GM21360 (cell line): ENCODE measurements at regions not wholly inside any gene's neighbourhood (a gene's known extent, or its start where the extent isn't known, plus 50 kb on each side); places are given as distances from the start of the nearest gene placed in this dataset.

Experiments used
- ATAC-seq: cut with Tn5 transposase; IDR thresholded peaks from one replicate; pipeline ENCODE4 v1.9.1; 2021; ENCODE audit warnings: mild to moderate bottlenecking, moderate library complexity; ENCODE audit not compliant: unreplicated experiment

DNA sequence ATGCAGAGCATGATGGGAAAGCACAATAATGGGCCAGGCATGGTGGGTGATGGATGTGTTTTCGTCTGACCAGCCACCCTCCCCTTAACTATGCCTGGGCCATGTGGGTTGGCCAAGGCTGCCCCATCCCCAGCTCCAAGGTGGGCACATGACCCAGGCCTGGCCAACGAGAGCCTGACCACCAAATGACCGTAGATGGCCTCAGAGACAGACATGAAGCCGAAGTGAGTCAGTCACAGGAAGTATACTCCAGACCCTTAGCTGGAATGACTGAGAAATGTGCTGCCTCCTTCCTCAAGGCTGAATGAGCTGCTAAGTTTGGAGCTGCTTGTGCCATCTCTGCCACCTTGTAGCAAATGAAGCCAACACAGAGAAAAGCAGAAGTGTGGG, 233.6 kb downstream of the BCL11B start:
- no peak for ATAC-seq

GRCh38 chr14:99039331-99040041, 232.5 kb downstream of the BCL11B start:
- no peak for ATAC-seq

DNA sequence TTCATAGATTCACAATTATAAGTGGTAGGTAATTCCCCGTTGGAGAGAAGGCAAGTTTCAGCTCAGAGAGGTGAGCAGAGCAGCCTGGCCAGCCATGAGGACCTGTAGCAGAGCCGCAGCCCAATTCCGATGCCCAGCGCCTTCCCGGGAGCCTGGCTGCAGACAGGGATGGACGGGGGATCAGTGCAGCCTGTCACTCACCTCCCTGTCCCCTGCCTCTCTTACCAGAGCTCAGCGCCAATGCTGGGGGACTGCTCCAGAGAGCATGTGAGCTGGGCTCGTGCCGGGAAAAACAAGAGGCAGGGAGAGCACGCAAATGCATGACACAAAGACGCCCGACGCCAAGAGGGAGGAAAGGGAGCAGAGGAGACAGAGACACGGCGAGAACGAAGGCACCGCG, 231.9 kb downstream of the BCL11B start:
- no peak for ATAC-seq

GRCh38 chr14:99040711-99041110, 231.3 kb downstream of the BCL11B start:
- ATAC-seq, result no peak

DNA sequence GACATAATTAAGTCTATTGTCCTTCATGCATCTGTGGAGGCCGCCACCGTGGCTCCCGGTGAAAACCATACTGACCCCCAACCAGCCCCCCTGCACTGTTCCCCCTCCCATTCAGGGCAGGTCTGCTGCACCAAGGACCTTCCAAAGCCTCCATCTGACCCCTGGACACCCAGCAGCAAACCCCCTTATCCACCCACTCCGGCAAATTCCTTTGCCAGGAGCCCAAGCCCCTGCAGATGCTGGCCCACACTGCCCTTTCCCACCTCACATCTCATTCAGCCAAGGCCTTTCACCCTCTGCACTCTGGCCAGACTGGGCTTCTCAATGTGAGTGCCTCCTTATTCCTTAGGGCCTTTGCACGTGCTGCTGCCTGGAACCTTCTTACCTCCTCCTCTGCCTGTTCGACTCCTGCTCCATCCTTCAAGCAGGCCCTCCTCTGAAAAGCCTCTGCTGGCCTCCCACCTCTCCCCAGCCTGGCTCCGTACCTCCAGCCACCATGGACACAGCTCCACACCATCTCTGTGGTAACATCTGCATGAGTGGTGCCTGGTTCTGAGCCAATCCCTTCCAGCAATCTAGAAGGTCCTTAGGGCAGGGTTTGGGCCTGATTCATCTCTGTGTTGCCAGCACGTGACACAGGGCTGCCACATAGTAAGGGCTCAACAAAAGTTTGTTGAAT, 230.7 kb downstream of the BCL11B start:
- ATAC-seq, result no peak

DNA sequence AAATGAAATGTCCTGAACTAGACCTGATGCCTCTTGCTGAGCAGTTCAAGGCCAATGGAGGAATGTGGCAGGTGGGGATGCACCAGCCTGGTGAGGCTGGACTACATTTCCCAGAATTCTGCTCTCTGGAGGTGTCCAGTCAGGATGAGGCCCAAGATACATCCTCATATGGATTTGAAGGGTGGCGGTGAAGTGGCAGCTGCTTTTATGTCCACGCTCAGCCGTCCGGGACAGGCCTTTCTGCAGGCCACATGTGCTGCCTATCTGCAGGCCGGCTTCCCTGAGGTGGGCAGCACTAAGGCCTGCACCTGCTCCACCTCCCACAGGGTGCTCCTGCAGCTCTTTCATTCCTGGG, 230.2 kb downstream of the BCL11B start:
- ATAC-seq, result no peak

DNA sequence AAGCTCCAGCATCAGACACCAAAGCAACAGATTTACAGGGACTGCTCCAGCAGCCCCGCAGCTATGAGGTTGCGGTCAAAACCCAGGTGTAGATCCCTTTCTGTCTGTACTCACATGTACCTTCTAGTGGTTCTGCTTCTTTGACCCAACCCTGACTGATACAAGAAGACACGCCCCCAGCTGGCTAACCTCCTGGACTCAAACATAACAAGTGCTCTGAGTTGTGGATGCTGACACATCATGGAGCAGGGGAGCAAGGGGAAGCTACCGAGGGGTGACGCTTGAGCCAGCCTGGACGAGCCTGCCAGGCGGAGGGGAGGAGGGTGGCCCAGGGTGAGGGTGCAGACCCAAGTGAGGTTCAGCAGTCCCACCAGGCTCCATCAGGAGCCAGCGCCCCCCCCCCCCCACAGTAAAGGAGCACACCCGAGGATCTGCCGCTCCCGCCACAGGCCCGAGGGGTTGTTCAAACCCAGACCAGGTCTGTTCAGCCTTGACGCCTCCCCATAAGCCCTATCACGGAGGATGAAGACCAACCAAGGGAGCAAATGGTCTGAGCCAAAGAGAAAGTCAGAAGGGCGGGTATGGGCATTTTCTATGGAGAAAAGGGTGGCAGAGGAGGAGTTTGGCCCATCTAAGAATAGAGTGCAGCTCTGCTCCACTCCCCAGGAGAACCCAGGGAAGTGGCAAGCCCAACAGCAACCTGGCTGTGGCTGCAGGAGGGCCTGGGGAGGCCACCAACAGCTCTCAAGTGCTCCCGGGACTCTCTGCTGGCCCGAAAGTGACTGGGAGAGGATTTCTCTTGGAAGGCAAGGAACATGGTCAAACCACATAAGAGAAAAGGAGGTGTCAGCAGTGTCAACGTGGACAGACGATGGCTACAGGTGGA, 229.4 kb downstream of the BCL11B start:
- no peak for ATAC-seq

GRCh38 chr14:99043267-99043615, 228.8 kb downstream of the BCL11B start:
- ATAC-seq, result no peak

DNA sequence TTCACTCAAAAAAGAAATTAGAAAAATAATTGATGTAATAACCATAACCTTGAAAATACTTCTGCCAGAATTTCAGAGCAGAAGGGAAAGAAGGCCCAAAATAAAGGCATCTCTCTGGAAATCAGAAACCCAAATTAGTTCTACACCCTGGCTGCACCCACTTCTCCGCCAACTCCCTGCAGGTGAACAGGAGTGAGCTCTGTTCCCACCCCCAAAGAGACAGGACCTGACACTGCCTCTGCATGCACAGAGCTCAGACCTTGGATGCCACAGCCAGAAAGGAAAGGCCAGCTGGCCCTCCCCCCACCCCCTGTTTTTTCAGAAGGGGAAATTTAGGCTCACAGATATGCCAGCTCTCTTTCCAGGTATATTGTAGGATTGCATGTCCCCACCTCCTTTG, 228.2 kb downstream of the BCL11B start:
- ATAC-seq, result no peak

DNA sequence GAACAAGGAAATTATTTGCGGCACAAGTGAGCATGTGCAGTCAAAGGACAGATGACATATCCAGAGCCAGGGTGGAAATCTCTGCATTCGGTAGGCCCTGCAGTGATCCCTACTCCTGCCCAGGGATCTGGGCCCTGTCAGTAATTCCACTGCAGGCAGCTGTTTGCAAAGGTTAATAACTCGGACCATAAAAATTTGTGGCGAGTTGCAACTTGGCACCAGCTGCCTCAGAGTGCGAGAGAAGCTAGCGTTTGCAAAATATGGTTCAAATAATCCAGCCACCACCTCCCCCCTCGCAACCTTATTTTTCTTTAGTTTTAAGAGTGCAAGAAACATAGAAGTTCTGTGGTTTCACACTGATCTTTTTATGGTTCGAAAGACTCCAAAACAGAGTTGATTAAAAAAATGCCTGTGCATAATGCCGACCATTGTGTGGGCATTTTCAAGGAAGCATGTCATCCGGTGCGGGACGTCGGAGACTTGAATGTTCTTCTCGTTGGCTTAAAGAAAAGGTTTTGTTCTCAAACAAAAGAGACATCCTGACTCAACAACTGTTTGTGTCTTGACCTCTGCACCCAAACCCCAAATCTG, 224.5 kb downstream of the BCL11B start:
- no peak for ATAC-seq

DNA sequence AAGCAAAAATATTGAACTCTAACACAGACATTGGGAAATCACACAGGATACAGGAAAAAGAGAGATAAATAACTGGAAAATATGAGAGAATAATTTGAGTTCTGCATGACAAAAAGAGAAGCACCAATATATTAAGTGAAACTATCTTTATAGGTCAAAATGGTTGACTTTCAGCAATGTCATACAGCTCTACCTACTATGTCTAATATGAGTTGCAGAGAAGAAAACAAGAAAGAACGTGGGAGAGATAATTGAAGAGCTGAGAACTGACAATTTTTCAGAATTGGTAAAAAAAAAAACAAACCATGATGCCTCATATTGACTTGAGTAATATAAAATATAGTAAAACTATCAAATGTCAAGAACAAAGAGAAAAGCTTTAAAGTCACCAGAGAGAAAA, 221.7 kb downstream of the BCL11B start:
- ATAC-seq, result no peak

- no peak for ATAC-seq
Measured at GRCh38 chr14:99052467-99052866, 219.5 kb downstream of the BCL11B start.

DNA sequence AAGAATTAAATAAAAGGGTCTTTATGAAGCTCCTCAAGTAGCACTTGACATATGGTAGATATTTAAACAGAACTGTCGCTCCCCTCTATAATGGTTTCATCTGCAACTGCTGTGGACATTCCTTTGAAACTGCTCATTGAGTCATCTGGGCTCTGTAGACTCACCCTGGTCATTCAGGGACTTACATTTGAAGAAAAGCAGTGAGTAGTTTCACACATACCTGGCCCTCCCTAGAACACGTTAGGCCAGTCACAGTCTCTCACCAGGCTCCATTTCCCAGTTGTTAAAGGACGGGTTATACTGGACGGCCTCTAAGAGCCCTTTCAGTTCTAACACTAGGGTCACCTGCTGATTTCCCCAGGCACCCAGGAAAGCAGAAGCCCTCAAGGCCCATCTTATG, 217.0 kb downstream of the BCL11B start:
- ATAC-seq, result no peak

- ATAC-seq, result no peak
Measured at GRCh38 chr14:99055816-99056215, 216.2 kb downstream of the BCL11B start.

DNA sequence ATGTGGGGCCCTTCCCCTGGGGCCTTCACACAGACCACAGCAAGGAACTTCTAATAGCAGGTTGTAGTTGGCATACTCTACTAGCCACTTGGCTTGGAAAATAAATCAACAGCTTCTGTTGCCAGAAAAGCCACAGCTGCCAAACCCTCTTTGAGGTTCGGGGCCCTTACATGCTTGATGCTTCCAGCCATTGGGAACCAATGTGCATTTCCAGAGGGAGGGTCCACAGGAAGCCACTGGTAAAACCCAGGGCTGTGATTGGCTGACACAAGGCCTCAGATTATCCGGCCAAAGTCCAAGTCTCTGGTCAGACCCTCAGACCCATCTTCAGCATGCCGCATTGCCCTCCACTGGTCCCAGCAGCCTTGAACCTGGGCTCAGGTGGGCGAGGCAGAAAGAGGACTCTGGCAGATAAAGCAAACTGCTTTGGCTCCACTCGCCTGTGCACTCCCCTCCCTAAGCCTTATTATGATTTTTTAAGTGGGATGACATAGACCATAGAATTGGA, 214.4 kb downstream of the BCL11B start:
- no peak for ATAC-seq

DNA sequence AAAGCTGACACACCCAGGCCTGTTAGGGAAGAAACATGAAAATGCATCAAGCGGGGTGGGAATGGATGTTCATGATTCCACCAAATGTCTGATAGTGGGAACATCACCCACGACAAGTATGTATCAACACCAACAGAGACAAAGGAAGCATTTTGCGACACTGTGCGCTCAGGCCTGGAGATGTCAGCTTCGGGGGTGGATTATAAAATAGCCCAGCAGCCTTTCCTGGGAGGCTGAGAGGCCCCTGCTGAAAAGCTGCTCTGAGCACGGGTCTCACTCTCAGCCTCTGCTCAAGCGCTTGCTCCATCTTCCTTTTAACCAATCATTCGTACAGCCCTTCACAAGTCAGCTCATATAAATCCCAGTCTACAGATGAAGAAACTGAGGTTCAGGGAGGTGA, 213.5 kb downstream of the BCL11B start:
- ATAC-seq, result no peak

- no peak for ATAC-seq
Measured at GRCh38 chr14:99062216-99062615, 209.8 kb downstream of the BCL11B start.

- no peak for ATAC-seq
Measured at GRCh38 chr14:99062772-99063418, 209.1 kb downstream of the BCL11B start.

GRCh38 chr14:99063620-99064225, 208.3 kb downstream of the BCL11B start:
- no peak for ATAC-seq

DNA sequence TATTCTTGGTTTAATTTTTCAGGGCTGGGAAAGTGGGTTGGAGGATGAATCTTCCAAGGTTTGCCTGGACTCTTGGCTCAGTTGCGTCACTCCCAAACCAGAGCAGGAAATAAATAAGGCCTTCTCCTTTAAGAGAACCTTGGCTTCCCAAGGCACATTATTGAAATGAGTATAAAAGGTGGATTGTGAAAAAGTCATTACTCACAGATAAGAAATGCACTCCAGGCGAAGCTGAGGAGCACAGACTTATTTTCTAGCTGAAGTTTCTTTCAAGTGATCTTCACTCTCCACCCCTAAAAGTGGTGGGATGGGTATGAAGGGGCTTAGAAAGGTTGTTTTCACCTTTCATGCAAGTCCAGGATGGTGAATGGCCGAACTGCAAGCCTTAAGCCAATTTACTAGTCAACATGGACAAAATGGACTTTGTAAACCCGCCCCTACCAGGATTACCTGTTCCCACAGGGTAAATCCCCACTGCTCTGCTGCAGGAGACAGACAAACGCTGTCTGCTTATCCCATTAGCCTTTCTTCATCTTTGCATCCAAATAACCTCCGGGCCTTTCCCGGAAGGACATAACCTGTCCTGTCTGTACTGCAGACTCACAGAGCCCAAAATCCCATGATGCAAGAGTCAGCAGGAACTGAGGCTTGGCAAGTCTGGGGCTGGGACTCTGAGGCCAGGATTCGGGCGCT, 207.6 kb downstream of the BCL11B start:
- ATAC-seq, result no peak
